HEK293 (cell line): ENCODE measurements at regions not wholly inside any gene's neighbourhood (a gene's known extent, or its start where the extent isn't known, plus 50 kb on each side); places are given as distances from the start of the nearest gene placed in this dataset.
A peak's percentile ranks its signal among the peaks of the same experiment; 100 is the strongest.

Source experiments
- CTCF ChIA-PET: fragments of 350-600 bp; formaldehyde crosslinking; extraction: SDS; loops from one replicate; lab custom pipeline; 2021; ENCODE audit warnings: antibody characterized with exemption; lab: Yijun Ruan, JAX
- POLR2A ChIA-PET: fragments of 300-600 bp; formaldehyde crosslinking; extraction: SDS; loops from one replicate; lab custom pipeline; 2020; ENCODE audit warnings: antibody characterized with exemption, inconsistent platforms; lab: Yijun Ruan, JAX
- H3K27ac ChIP-seq: fragments of 200-500 bp; sonication (Bioruptor generic); 2 replicates; pipeline ENCODE4 v1.5.1; 2014; ENCODE audit warnings: low read depth, low read length, control low read depth, inconsistent platforms; ENCODE audit errors: extremely low read depth
- H3K36me3 ChIP-seq, 2 experiments: fragments of 200-500 bp in 1 of 2; sonication (Bioruptor generic) in 1 of 2; 1 replicate in 1 of 2; 2 replicates in 1 of 2; pipeline ENCODE4 v1.5.1; 2014 to 2017; ENCODE audit warnings: inconsistent platforms in 2 of 2, low read length in 2 of 2; ENCODE audit not compliant: control insufficient read depth in 2 of 2, insufficient read depth in 1 of 2
- H3K4me1 ChIP-seq: fragments of 200-500 bp; sonication (Bioruptor generic); 2 replicates; pipeline ENCODE4 v1.5.1; 2014; ENCODE audit warnings: mild to moderate bottlenecking, low read length, inconsistent platforms; ENCODE audit not compliant: control insufficient read depth, insufficient read depth
- H3K4me3 ChIP-seq: 2 replicates; pipeline ENCODE4 v1.5.1; 2011; ENCODE audit warnings: low read depth, mild to moderate bottlenecking, control low read depth, low read length, moderate library complexity
- H3K9me3 ChIP-seq: fragments of 200-500 bp; sonication (Bioruptor generic); 2 replicates; pipeline ENCODE4 v1.5.1; 2014; ENCODE audit warnings: low read depth, low read length, inconsistent platforms; ENCODE audit not compliant: control insufficient read depth, insufficient read depth
- ELK4 ChIP-seq: IDR thresholded peaks from 2 replicates; pipeline ENCODE4 v1.6.1; 2011; ENCODE audit warnings: mild to moderate bottlenecking, low read depth, low read length, borderline replicate concordance
- GLI4 ChIP-seq: fragments of 450-650 bp; formaldehyde crosslinking; IDR thresholded peaks from 2 replicates; pipeline ENCODE4 v1.5.1; 2016; ENCODE audit warnings: missing biosample characterization, missing genetic modification characterization
- SCRT2 ChIP-seq: fragments of 450-650 bp; formaldehyde crosslinking; IDR thresholded peaks from 2 replicates; pipeline ENCODE4 v1.5.1; 2016; ENCODE audit warnings: missing biosample characterization, missing genetic modification characterization
- SP2 ChIP-seq: fragments of 450-650 bp; formaldehyde crosslinking; IDR thresholded peaks from 2 replicates; pipeline ENCODE4 v1.5.1; 2016; ENCODE audit warnings: missing biosample characterization, missing genetic modification characterization
- TCF7L2 ChIP-seq: IDR thresholded peaks from 2 replicates; pipeline ENCODE4 v1.6.1; 2011; ENCODE audit warnings: low read depth, mild to moderate bottlenecking, inconsistent platforms, low read length, moderate library complexity, borderline replicate concordance
- ZBTB1 ChIP-seq: fragments of 450-650 bp; formaldehyde crosslinking; IDR thresholded peaks from 2 replicates; pipeline ENCODE4 v1.5.1; 2016; ENCODE audit warnings: missing biosample characterization, missing genetic modification characterization
- ZBTB10 ChIP-seq: fragments of 450-650 bp; formaldehyde crosslinking; IDR thresholded peaks from 2 replicates; pipeline ENCODE4 v1.5.1; 2016; ENCODE audit warnings: missing biosample characterization, missing genetic modification characterization
- ZNF121 ChIP-seq: fragments of 450-650 bp; formaldehyde crosslinking; IDR thresholded peaks from 2 replicates; pipeline ENCODE4 v1.5.1; 2016; ENCODE audit warnings: missing biosample characterization, missing genetic modification characterization
- ZNF214 ChIP-seq: fragments of 450-650 bp; formaldehyde crosslinking; IDR thresholded peaks from 2 replicates; pipeline ENCODE4 v1.5.1; 2017; ENCODE audit warnings: missing biosample characterization, mild to moderate bottlenecking, missing genetic modification characterization, borderline replicate concordance
- ZNF221 ChIP-seq: fragments of 450-650 bp; formaldehyde crosslinking; IDR thresholded peaks from 2 replicates; pipeline ENCODE4 v1.5.1; 2017; ENCODE audit warnings: missing biosample characterization, missing genetic modification characterization, borderline replicate concordance
- ZNF24 ChIP-seq: fragments of 450-650 bp; formaldehyde crosslinking; IDR thresholded peaks from 2 replicates; pipeline ENCODE4 v1.5.1; 2016; ENCODE audit warnings: missing biosample characterization, missing genetic modification characterization
- ZNF26 ChIP-seq: fragments of 450-650 bp; formaldehyde crosslinking; IDR thresholded peaks from 2 replicates; pipeline ENCODE4 v1.5.1; 2016; ENCODE audit warnings: missing biosample characterization, missing genetic modification characterization
- ZNF426 ChIP-seq: fragments of 450-650 bp; formaldehyde crosslinking; IDR thresholded peaks from 2 replicates; pipeline ENCODE4 v1.5.1; 2017; ENCODE audit warnings: missing biosample characterization, missing genetic modification characterization, mild to moderate bottlenecking, inconsistent platforms, moderate library complexity
- ZNF610 ChIP-seq: fragments of 450-650 bp; formaldehyde crosslinking; IDR thresholded peaks from 2 replicates; pipeline ENCODE4 v1.5.1; 2016; ENCODE audit warnings: missing biosample characterization, missing genetic modification characterization, borderline replicate concordance
- ZNF692 ChIP-seq: fragments of 450-650 bp; formaldehyde crosslinking; IDR thresholded peaks from 2 replicates; pipeline ENCODE4 v1.5.1; 2016; ENCODE audit warnings: missing biosample characterization, missing genetic modification characterization
- ZXDB ChIP-seq: fragments of 450-650 bp; formaldehyde crosslinking; IDR thresholded peaks from 2 replicates; pipeline ENCODE4 v1.5.1; 2016; ENCODE audit warnings: missing biosample characterization, missing genetic modification characterization

- TF ChIP-seq SCRT2 (tag by site-specific recombination) (no peak), ZNF214 (tag by site-specific recombination) (no peak), ZNF221 (tag by site-specific recombination) (no peak), ZBTB10 (no peak)
- H3K27ac ChIP-seq = no peak overlapping the region
- H3K9me3 ChIP-seq = no peaks in the 10 kb centered on the region
- H3K4me1 ChIP-seq = no peaks in the 10 kb centered on the region
- ChIA-PET CTCF (no interaction called here), POLR2A (interaction anchor here (0.6 kb wide), 1 partner anchor 13 kb away, joined by 3 read pairs; no protein-coding TSS in a partner anchor)
- no peaks in the 10 kb centered on the region; a peak in 1 of 3 replicates for H3K36me3 ChIP-seq
- no peak overlapping the region for H3K4me3 ChIP-seq
Measured at GRCh38 chr7:65746398-65746669, 126.5 kb upstream of the VKORC1L1 start.

GRCh38 chr7:65749039-65749438, 123.8 kb upstream of the VKORC1L1 start:
- ChIA-PET POLR2A (no interaction called here), CTCF (no interaction called here)
- H3K27ac ChIP-seq = no peak overlapping the region
- H3K36me3 ChIP-seq = peaks cover 0 to 12% of the 10 kb centered on the region in 2 experiments; a peak in 2 of 3 replicates
- no peak overlapping the region for H3K4me3 ChIP-seq
- no peaks in the 10 kb centered on the region for H3K9me3 ChIP-seq
- H3K4me1 ChIP-seq = peaks cover 3% of the 10 kb centered on the region; the same call in 1 of the 2 replicates
- TF ChIP-seq ZXDB = no peak
- no peak for TF ChIP-seq ZBTB1
- TF ChIP-seq TCF7L2 = no peak
- TF ChIP-seq ZNF24 = no peak
- TF ChIP-seq ZNF426 (tag by site-specific recombination) = no peak
- TF ChIP-seq ZNF692 (tag by site-specific recombination) = no peak
- TF ChIP-seq ELK4 = no peak
- no peak for TF ChIP-seq ZNF610 (tag by site-specific recombination)
- no peak for TF ChIP-seq ZBTB10
- no peak for TF ChIP-seq SP2 (tag by site-specific recombination)
- TF ChIP-seq, all 188 proteins: peak for 0

- ChIA-PET CTCF (no interaction called here), POLR2A (interaction anchor here (1.1 kb wide), 1 partner anchor 91 kb away, joined by 5 read pairs; no protein-coding TSS in a partner anchor)
- H3K27ac ChIP-seq = no peak overlapping the region
- H3K4me1 ChIP-seq = peaks cover 3% of the 10 kb centered on the region; the same call in 1 of the 2 replicates
- H3K36me3 ChIP-seq = peaks cover 0 to 15% of the 10 kb centered on the region in 2 experiments; a peak in 2 of 3 replicates
- no peak overlapping the region for H3K4me3 ChIP-seq
- no peak for TF ChIP-seq ZNF26 (tag by site-specific recombination)
- TF ChIP-seq ZNF121 (tag by site-specific recombination) = peak; percentile 92
- TF ChIP-seq GLI4 (tag by site-specific recombination) = no peak
- TF ChIP-seq SCRT2 (tag by site-specific recombination) = no peak
- H3K9me3 ChIP-seq = no peaks in the 10 kb centered on the region
Measured at GRCh38 chr7:65749518-65749917, 123.4 kb upstream of the VKORC1L1 start.
